T-helper 17 cell (primary cell): ENCODE measurements at regions not wholly inside any gene's neighbourhood (a gene's known extent, or its start where the extent isn't known, plus 50 kb on each side); places are given as distances from the start of the nearest gene placed in this dataset.
"Not testable (repeated sequence)": the region's sequence is repeated elsewhere in the genome, so short reads cannot be mapped to it uniquely, and the experiment has no call there.

ENCODE experiments used
- ATAC-seq: fragments of 150-1000 bp; cut with Tn5 transposase; 2 replicates; pipeline ENCODE4 v1.10.0; 2021; ENCODE audit warnings: mild to moderate bottlenecking, moderate library complexity
- DNase-seq, 3 donors: peaks; one replicate each; pipeline versions ENCODE4 v3.0.0 to v3.0.0-alpha.2; 2020 to 2021
- H3K9me3 ChIP-seq: one replicate; pipeline ENCODE4 v1.7.0; 2013; ENCODE audit warnings: low read length, mild to moderate bottlenecking; ENCODE audit not compliant: control insufficient read depth, poor library complexity, severe bottlenecking
- H3K27ac Mint-ChIP-seq: one replicate; pipeline ENCODE4 v1.8.0; 2022; ENCODE audit warnings: mild to moderate bottlenecking, moderate library complexity, mixed read lengths
- H3K27me3 Mint-ChIP-seq: one replicate; pipeline ENCODE4 v1.8.0; 2022; ENCODE audit warnings: mixed read lengths
- H3K36me3 Mint-ChIP-seq: one replicate; pipeline ENCODE4 v1.8.0; 2022; ENCODE audit warnings: low read depth, mixed read lengths
- H3K4me1 Mint-ChIP-seq: one replicate; pipeline ENCODE4 v1.8.0; 2022; ENCODE audit warnings: mild to moderate bottlenecking, mixed read lengths
- H3K4me3 Mint-ChIP-seq: one replicate; pipeline ENCODE4 v1.8.0; 2022; ENCODE audit warnings: mild to moderate bottlenecking, moderate library complexity, mixed read lengths

DNA sequence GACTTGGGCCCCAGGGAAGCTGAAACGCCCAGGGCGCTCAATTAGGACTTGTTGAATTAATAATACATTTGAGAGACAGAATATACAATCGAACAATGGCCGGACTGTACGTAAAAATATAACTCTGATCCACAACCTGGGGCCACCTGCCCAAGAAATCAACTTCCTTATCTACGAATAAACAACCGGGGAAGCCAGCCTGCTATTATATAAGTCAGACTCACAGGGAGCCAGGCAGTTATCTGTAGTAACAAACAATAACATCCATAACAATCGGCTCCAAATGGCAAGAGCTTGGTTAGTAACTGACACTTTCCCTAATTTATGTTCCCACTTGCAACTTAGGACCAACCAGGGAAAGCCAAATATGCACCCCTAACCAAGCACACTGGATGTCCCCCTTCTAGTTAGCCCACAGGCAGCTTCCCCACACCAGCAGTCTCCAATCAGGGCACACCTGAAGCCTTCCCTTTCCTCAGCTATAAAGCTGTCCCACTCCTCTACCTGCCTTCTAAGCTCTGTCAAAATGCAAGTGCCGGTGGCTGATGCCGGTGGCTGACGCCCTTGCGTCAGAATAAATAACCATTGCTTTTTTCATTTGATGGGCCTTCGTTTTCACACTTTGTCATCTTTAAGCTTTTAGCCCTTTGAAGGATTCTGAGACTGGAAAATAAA, 135.2 kb downstream of the FAM72B start:
- H3K4me3 Mint-ChIP-seq, H3K36me3 Mint-ChIP-seq, H3K27ac Mint-ChIP-seq: not testable (repeated sequence)

GRCh38 chr1:121050097-121050496, 134.0 kb downstream of the FAM72B start:
- ATAC-seq, H3K36me3 Mint-ChIP-seq, H3K4me3 Mint-ChIP-seq, H3K27ac Mint-ChIP-seq, H3K9me3 ChIP-seq, H3K4me1 Mint-ChIP-seq, DNase-seq: not testable (repeated sequence)
- H3K27me3 Mint-ChIP-seq: peaks cover 20% of the 10 kb centered on the region

More for the DNA sequence above, 135.2 kb downstream of the FAM72B start:
- not testable (repeated sequence) for H3K9me3 ChIP-seq, DNase-seq, H3K4me1 Mint-ChIP-seq, ATAC-seq
- H3K27me3 Mint-ChIP-seq: peaks cover 20% of the 10 kb centered on the region

GRCh38 chr1:121051161-121051790, 132.9 kb downstream of the FAM72B start:
- not testable (repeated sequence) for H3K4me1 Mint-ChIP-seq, H3K9me3 ChIP-seq, DNase-seq, ATAC-seq, H3K27ac Mint-ChIP-seq, H3K4me3 Mint-ChIP-seq, H3K36me3 Mint-ChIP-seq
- H3K27me3 Mint-ChIP-seq: peaks cover 20% of the 10 kb centered on the region

GRCh38 chr1:121052081-121052660, 132.0 kb downstream of the FAM72B start:
- H3K27ac Mint-ChIP-seq, H3K4me1 Mint-ChIP-seq, H3K9me3 ChIP-seq, DNase-seq, H3K36me3 Mint-ChIP-seq, ATAC-seq: not testable (repeated sequence)
- Mint-ChIP-seq H3K27me3 (peaks cover 20% of the 10 kb centered on the region), H3K4me3 (peak overlapping the region; percentile 10)

DNA sequence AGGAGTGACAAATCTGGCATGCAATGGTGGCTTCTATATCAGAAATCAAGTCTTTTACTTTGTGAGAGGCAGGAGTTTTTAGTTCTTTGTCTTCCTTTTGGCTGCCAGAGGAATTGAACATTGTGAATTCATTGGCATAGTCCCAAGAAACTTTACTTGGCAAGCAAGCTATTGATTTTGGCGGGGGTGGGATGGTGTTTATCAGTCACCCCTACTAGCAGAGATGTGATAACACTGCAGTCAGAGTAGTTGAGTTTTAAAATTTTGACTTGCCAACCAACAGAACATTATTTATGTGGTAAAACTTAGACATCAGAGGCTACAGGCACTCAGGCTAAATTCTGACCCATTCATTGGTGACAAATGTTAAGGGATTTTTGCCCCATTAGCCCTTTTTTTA, 129.2 kb downstream of the FAM72B start:
- peaks cover 20% of the 10 kb centered on the region for H3K27me3 Mint-ChIP-seq
- not testable (repeated sequence) for H3K27ac Mint-ChIP-seq, H3K36me3 Mint-ChIP-seq, H3K4me1 Mint-ChIP-seq, ATAC-seq, DNase-seq, H3K4me3 Mint-ChIP-seq, H3K9me3 ChIP-seq

DNA sequence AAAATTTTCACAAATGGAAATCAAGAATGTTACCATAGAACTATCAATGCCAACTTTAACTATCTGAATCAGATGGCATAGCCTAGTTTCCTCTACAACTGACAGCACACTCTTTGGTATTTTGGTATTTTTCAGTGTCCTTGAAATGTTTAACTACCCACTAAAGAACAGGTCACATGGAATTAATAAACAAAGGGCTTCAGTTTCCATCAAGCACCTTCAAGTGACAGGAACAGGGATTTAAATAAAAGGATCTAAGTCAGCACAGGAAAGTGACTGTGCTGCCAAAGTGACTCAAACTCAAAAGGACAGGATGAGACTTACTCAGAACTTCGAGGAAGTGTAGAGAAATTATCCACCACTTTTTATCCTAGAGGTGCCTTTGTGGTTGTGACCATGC, 117.2 kb downstream of the FAM72B start:
- not testable (repeated sequence) for H3K36me3 Mint-ChIP-seq, H3K27me3 Mint-ChIP-seq, H3K9me3 ChIP-seq, H3K4me3 Mint-ChIP-seq, H3K27ac Mint-ChIP-seq, H3K4me1 Mint-ChIP-seq, ATAC-seq, DNase-seq

DNA sequence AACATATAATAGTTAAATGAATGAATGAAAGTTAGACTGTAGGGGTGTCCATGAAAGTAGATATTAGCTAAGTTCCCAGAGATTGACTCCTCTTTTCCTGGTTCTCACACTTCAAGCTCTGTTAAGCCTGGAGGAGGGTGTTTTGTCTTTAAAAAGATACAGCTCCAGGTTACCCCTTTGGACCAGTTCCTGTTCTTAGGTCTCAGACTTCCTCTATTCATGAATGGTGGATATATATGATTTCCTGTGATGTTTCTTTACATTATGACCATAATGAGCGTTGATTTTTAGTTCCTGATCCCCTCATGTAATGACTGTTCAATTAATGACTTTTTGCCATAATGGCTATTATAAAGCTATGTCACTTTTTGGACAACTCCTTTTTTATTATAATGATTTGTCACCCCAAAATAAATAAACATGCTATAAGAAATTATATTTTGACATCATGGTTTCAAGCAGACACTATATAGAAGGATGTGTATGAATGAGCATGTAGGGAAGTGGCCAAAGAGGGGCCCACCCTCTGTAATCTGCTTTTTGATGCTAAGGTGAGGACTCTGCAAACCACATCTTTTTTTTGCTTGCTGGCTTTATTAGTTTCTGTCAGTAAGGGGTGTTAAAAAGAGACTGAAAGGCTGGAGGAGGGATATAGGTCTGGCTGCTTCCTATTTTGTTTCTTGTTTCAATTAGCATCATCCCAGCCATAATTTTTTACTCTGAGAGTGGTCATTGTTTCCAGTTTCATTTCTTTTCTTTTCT, 115.2 kb downstream of the FAM72B start:
- not testable (repeated sequence) for ATAC-seq, H3K4me3 Mint-ChIP-seq, H3K27ac Mint-ChIP-seq, H3K27me3 Mint-ChIP-seq, DNase-seq, H3K9me3 ChIP-seq, H3K4me1 Mint-ChIP-seq, H3K36me3 Mint-ChIP-seq

GRCh38 chr1:121073852-121074251, 110.3 kb downstream of the FAM72B start:
- H3K9me3 ChIP-seq, H3K36me3 Mint-ChIP-seq, ATAC-seq, DNase-seq, H3K4me1 Mint-ChIP-seq, H3K27ac Mint-ChIP-seq, H3K27me3 Mint-ChIP-seq, H3K4me3 Mint-ChIP-seq: not testable (repeated sequence)

- DNase-seq, H3K4me3 Mint-ChIP-seq, ATAC-seq, H3K9me3 ChIP-seq, H3K4me1 Mint-ChIP-seq, H3K36me3 Mint-ChIP-seq, H3K27ac Mint-ChIP-seq: not testable (repeated sequence)
- H3K27me3 Mint-ChIP-seq: peaks cover 11% of the 10 kb centered on the region
Measured at GRCh38 chr1:121075254-121075805, 108.8 kb downstream of the FAM72B start.

- not testable (repeated sequence) for DNase-seq, H3K27ac Mint-ChIP-seq, H3K36me3 Mint-ChIP-seq, ATAC-seq, H3K4me3 Mint-ChIP-seq, H3K9me3 ChIP-seq, H3K4me1 Mint-ChIP-seq
- H3K27me3 Mint-ChIP-seq: peaks cover 16% of the 10 kb centered on the region
Measured at GRCh38 chr1:121076674-121077073, 107.5 kb downstream of the FAM72B start.

DNA sequence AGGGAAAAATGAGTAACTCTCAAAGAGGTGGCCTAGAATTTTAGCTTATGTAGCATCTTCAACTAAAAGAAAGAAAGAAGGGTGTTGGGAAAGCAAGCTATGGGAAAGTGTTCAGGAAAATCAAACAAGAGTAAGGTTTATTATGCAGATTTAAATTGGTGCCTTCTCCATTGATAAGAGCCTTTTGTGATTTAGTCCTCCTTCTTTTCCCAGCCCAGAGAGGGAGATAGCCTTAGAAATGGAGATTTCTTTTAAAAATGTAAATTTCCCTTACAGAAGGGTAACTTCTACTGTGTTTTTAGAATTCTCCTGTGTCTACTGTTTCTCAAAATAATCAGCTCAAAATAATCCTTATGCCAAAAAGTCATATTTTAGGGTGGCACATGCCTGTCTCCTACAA, 104.5 kb downstream of the FAM72B start:
- H3K9me3 ChIP-seq, H3K4me3 Mint-ChIP-seq, DNase-seq: not testable (repeated sequence)

DNA sequence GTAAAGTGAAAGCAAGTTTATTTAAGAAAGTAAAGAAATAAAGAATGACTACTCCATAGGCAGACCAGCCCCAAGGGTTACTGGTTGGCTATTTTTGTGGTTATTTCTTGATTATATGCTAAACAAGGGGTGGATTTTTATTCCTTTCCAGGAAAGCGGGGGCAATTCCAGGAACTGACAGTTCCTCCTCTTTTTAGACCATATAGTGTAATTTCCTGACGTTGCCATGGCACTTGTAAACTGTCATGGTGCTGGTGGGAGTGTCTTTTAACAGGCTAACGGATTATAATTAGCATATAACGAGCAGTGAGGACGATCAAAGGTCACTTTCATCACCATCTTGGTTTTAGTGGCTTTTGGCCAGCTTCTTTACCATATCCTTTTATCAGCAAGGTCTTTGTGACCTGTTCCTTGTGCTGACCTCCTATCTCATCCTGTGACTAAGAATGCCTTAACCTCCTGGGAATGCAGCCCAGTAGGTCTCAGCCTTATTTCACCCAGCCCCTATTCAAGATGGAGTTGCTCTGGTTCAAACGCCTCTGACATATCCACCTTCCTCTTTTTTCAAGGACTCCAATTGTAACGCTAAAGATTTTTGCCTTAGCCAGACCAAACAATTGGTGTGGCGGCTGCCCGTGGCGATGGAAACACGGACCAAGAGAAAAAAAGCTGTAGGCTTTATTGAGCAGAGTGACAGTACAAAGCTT, 103.8 kb downstream of the FAM72B start:
- not testable (repeated sequence) for H3K4me3 Mint-ChIP-seq, H3K36me3 Mint-ChIP-seq, H3K9me3 ChIP-seq, H3K4me1 Mint-ChIP-seq, H3K27ac Mint-ChIP-seq, ATAC-seq, DNase-seq
- peaks cover 21% of the 10 kb centered on the region for H3K27me3 Mint-ChIP-seq

More for the DNA sequence above, 104.5 kb downstream of the FAM72B start:
- H3K4me1 Mint-ChIP-seq, ATAC-seq, H3K36me3 Mint-ChIP-seq, H3K27ac Mint-ChIP-seq: not testable (repeated sequence)
- peaks cover 21% of the 10 kb centered on the region for H3K27me3 Mint-ChIP-seq
